CD14-positive monocyte (primary cell): ENCODE measurements at regions not wholly inside any gene's neighbourhood (a gene's known extent, or its start where the extent isn't known, plus 50 kb on each side); places are given as distances from the start of the nearest gene placed in this dataset.

Experiments
- DNase-seq, 3 donors: peaks; one replicate each; pipeline ENCODE4 v3.0.0-alpha.2; 2011 to 2022
- H2AFZ ChIP-seq: 2 replicates; pipeline ENCODE4 v1.6.0; 2012; ENCODE audit warnings: mild to moderate bottlenecking, low read depth, low read length, inconsistent platforms; ENCODE audit not compliant: insufficient read depth, poor library complexity, severe bottlenecking
- H3K27ac ChIP-seq, 2 donors: 1 replicate in 1 of 2; 2 replicates in 1 of 2; pipeline ENCODE4 v1.5.1; 2012 to 2013; ENCODE audit warnings: low read length in 2 of 2, control low read depth in 1 of 2, inconsistent platforms in 1 of 2, low read depth in 1 of 2, mild to moderate bottlenecking in 1 of 2
- H3K27me3 ChIP-seq, 2 donors: one replicate each; pipeline versions ENCODE4 v1.6.0 to v1.6.1; 2011 to 2013; ENCODE audit warnings: low read length in 2 of 2; ENCODE audit not compliant: control insufficient read depth in 2 of 2, insufficient read depth in 2 of 2
- H3K36me3 ChIP-seq, 2 donors: replicated peaks in 1 of 2; 1 replicate in 1 of 2; 2 replicates in 1 of 2; pipeline versions ENCODE4 v1.5.1 to v1.6.1; 2012 to 2013; ENCODE audit warnings: low read length in 2 of 2, control low read depth in 1 of 2, inconsistent platforms in 1 of 2, mild to moderate bottlenecking in 1 of 2; ENCODE audit not compliant: insufficient read depth in 2 of 2, control insufficient read depth in 1 of 2
- H3K4me1 ChIP-seq, 2 donors: 1 replicate in 1 of 2; 2 replicates in 1 of 2; pipeline versions ENCODE4 v1.5.1 to v1.6.1; 2012 to 2013; ENCODE audit warnings: low read length in 2 of 2, control low read depth in 1 of 2, inconsistent platforms in 1 of 2, mild to moderate bottlenecking in 1 of 2, moderate library complexity in 1 of 2; ENCODE audit not compliant: insufficient read depth in 2 of 2, control insufficient read depth in 1 of 2
- H3K4me2 ChIP-seq: replicated peaks from 2 replicates; pipeline ENCODE3; 2012; ENCODE audit warnings: low read length, moderate library complexity, mild to moderate bottlenecking; ENCODE audit not compliant: poor library complexity, severe bottlenecking; ENCODE audit errors: extremely low read depth
- H3K4me3 ChIP-seq, 3 experiments: fragments of 200-600 bp in 1 of 3; sonication (generic) in 1 of 3; replicated peaks in 1 of 3; 1 replicate in 2 of 3; 2 replicates in 1 of 3; pipeline ENCODE4 v1.5.1; 2011 to 2013; ENCODE audit warnings: low read length in 3 of 3, mild to moderate bottlenecking in 3 of 3, control low read depth in 2 of 3, low read depth in 2 of 3, inconsistent platforms in 1 of 3, moderate library complexity in 1 of 3
- H3K79me2 ChIP-seq: 2 replicates; pipeline ENCODE4 v1.6.0; 2012; ENCODE audit warnings: mild to moderate bottlenecking, control low read depth, inconsistent platforms, low read length, moderate library complexity; ENCODE audit not compliant: insufficient read depth
- H3K9ac ChIP-seq: 2 replicates; pipeline ENCODE4 v1.6.0; 2017; ENCODE audit warnings: low read length, mild to moderate bottlenecking; ENCODE audit not compliant: insufficient read depth, poor library complexity, severe bottlenecking
- H3K9me3 ChIP-seq, 2 donors: replicated peaks in 1 of 2; 1 replicate in 1 of 2; 2 replicates in 1 of 2; pipeline versions ENCODE4 v1.5.1 to v1.6.1; 2012 to 2013; ENCODE audit warnings: low read length in 2 of 2, control low read depth in 1 of 2; ENCODE audit not compliant: control insufficient read depth in 1 of 2, insufficient read depth in 1 of 2
- H4K20me1 ChIP-seq: 2 replicates; pipeline ENCODE4 v1.6.0; 2012; ENCODE audit warnings: mild to moderate bottlenecking, low read length, control low read depth, moderate library complexity; ENCODE audit not compliant: insufficient read depth
- H3K27ac Mint-ChIP-seq, 7 donors: one replicate each; pipeline ENCODE4 v1.8.0; 2020; ENCODE audit warnings: mild to moderate bottlenecking in 7 of 7, mixed read lengths in 7 of 7, moderate library complexity in 6 of 7, inconsistent platforms in 2 of 7
- H3K27me3 Mint-ChIP-seq, 3 donors: one replicate each; pipeline ENCODE4 v1.8.0; 2021 to 2022; ENCODE audit warnings: low read depth in 3 of 3, mild to moderate bottlenecking in 3 of 3, mixed read lengths in 3 of 3, moderate library complexity in 3 of 3, inconsistent platforms in 1 of 3
- H3K36me3 Mint-ChIP-seq, 2 donors: one replicate each; pipeline ENCODE4 v1.8.0; 2020; ENCODE audit warnings: mixed read lengths in 2 of 2, inconsistent platforms in 1 of 2, mild to moderate bottlenecking in 1 of 2
- H3K4me1 Mint-ChIP-seq: one replicate; pipeline ENCODE4 v1.8.0; 2020; ENCODE audit warnings: mild to moderate bottlenecking, mixed read lengths
- H3K4me3 Mint-ChIP-seq, 2 donors: one replicate each; pipeline ENCODE4 v1.8.0; 2020; ENCODE audit warnings: mild to moderate bottlenecking in 2 of 2, mixed read lengths in 2 of 2, moderate library complexity in 1 of 2
- H3K9me3 Mint-ChIP-seq, 7 donors: one replicate each; pipeline ENCODE4 v1.8.0; 2020 to 2022; ENCODE audit warnings: mixed read lengths in 7 of 7, mild to moderate bottlenecking in 6 of 7, moderate library complexity in 6 of 7, inconsistent platforms in 2 of 7
- WGBS: methylation state at CpG from one replicate; pipeline ENCODE4 v1.1.5; 2013; ENCODE audit warnings: missing lambda C conversion rate; ENCODE audit not compliant: insufficient coverage; 5-methylcytosine and 5-hydroxymethylcytosine counted together
- intact Hi-C, 2 donors: fragments of 100-400 bp; cut with micrococcal nuclease; formaldehyde crosslinking; loops; one replicate each; pipeline versions ENCODE4 v1.15.0 to v1.15.1; 2023
- TF ChIP-seq, protein P1 (sequence below): fragments of 200-600 bp; IDR thresholded peaks from one replicate; pipeline ENCODE4 v1.8.0; 2022; ENCODE audit warnings: antibody characterized with exemption, mild to moderate bottlenecking

DNA sequence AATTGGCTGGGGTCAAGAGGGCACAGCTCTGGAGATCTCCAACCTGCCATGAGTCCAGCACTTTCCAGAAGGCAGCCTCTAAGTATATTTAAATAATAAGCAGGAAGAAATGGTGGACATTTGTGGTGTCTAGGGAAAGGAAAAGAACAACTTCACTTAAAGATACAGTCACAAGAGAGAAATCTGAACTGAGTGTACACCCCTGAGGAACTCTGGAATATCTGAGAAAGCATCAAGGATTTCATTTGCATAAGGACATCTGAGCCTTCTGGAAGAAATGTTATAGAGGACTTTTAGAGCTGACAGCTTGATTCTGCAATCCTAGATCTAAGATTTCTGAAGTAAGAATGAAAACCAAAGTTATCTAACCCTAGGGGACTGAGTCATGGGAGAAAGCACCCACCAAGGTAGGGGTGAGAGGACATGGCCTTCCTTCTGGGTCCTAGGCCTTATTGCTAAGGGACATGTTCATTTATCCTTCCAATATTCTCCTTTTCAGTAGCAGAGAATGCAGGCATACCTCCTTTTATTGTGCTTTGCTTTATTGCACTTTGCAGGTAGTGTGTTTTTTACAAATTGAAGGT is 253.4 kb upstream of the SLC24A2 start:
- H3K27ac Mint-ChIP-seq: no peak overlapping the region
- Histone ChIP-seq H3K4me2 (no peak overlapping the region), H4K20me1 (no peaks in the 10 kb centered on the region), H3K79me2 (no peaks in the 10 kb centered on the region), H2AFZ (no peak overlapping the region), H3K36me3 (no peaks in the 10 kb centered on the region), H3K27me3 (no peaks in the 10 kb centered on the region), H3K9me3 (no peaks in the 10 kb centered on the region), H3K27ac (no peak overlapping the region), H3K9ac (no peak overlapping the region), H3K4me1 (no peaks in the 10 kb centered on the region), H3K4me3 (no peak overlapping the region)
- peaks cover 0 to 4% (median 0%) of the 10 kb centered on the region in 7 donors for H3K9me3 Mint-ChIP-seq
- H3K4me1 Mint-ChIP-seq: no peaks in the 10 kb centered on the region
- H3K36me3 Mint-ChIP-seq: no peaks in the 10 kb centered on the region
- peaks cover 1 to 7% (median 4%) of the 10 kb centered on the region in 3 donors for H3K27me3 Mint-ChIP-seq
- intact Hi-C loops: no loop called here
- TF ChIP-seq, protein P1, sequence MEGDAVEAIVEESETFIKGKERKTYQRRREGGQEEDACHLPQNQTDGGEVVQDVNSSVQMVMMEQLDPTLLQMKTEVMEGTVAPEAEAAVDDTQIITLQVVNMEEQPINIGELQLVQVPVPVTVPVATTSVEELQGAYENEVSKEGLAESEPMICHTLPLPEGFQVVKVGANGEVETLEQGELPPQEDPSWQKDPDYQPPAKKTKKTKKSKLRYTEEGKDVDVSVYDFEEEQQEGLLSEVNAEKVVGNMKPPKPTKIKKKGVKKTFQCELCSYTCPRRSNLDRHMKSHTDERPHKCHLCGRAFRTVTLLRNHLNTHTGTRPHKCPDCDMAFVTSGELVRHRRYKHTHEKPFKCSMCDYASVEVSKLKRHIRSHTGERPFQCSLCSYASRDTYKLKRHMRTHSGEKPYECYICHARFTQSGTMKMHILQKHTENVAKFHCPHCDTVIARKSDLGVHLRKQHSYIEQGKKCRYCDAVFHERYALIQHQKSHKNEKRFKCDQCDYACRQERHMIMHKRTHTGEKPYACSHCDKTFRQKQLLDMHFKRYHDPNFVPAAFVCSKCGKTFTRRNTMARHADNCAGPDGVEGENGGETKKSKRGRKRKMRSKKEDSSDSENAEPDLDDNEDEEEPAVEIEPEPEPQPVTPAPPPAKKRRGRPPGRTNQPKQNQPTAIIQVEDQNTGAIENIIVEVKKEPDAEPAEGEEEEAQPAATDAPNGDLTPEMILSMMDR: no peak
- no peak overlapping the region for H3K4me3 Mint-ChIP-seq
- DNase-seq: no peak

- H4K20me1 ChIP-seq: no peaks in the 10 kb centered on the region
- no peaks in the 10 kb centered on the region for H3K36me3 Mint-ChIP-seq
- intact Hi-C loops: no loop called here
- H3K4me3 ChIP-seq: no peak overlapping the region
- H3K4me1 Mint-ChIP-seq: no peaks in the 10 kb centered on the region
- no peaks in the 10 kb centered on the region for H3K9me3 ChIP-seq
- 93% methylated on average over 5 of the region's 5 CpGs for WGBS
- H3K4me1 ChIP-seq: no peaks in the 10 kb centered on the region
- no peaks in the 10 kb centered on the region for H3K36me3 ChIP-seq
- no peak overlapping the region for H3K9ac ChIP-seq
- no peak overlapping the region for H3K27ac ChIP-seq
- DNase-seq: no peak
- no peaks in the 10 kb centered on the region for H3K27me3 ChIP-seq
- no peak overlapping the region for H3K4me2 ChIP-seq
- H2AFZ ChIP-seq: no peak overlapping the region
- H3K4me3 Mint-ChIP-seq: no peak overlapping the region
- peaks cover 0 to 4% (median 0%) of the 10 kb centered on the region in 7 donors for H3K9me3 Mint-ChIP-seq
- no peaks in the 10 kb centered on the region for H3K79me2 ChIP-seq
- TF ChIP-seq, protein P1: no peak
- H3K27me3 Mint-ChIP-seq: peaks cover 1 to 7% (median 4%) of the 10 kb centered on the region in 3 donors
- no peak overlapping the region for H3K27ac Mint-ChIP-seq
Observed at GRCh38 chr9:20041697-20042081, 252.9 kb upstream of the SLC24A2 start.
